ENCODE measurements at regions not wholly inside any gene's neighbourhood (a gene's known extent, or its start where the extent isn't known, plus 50 kb on each side); places are given as distances from the start of the nearest gene placed in this dataset.

GRCh38 chr4:137274404-137274803 lies 257.9 kb downstream of the PCDH18 start:
- DNase-seq = no peak
- no peak overlapping the region for H3K9ac ChIP-seq (ENCODE audit: low read depth in 2 of 2, low read length in 2 of 2)
- H3K9me3 ChIP-seq = no peaks in the 10 kb centered on the region
- TF ChIP-seq CTCF (IDR thresholded peaks at IDR 0.05) = no peak
- no peaks in the 10 kb centered on the region for H3K36me3 ChIP-seq
- no peaks in the 10 kb centered on the region for H3K4me1 ChIP-seq
- no peak overlapping the region for H3K4me3 ChIP-seq
- no peaks in the 10 kb centered on the region for H3K27me3 ChIP-seq
- intact Hi-C loops (cut with DNase I) = no loop called here
- H3K27ac ChIP-seq = no peak overlapping the region

- no peak for TF ChIP-seq CTCF (IDR thresholded peaks at IDR 0.05)
- intact Hi-C loops (cut with DNase I) = no loop called here
- no peaks in the 10 kb centered on the region for H3K36me3 ChIP-seq
These were observed 265.3 kb downstream of the PCDH18 start for GRCh38 chr4:137267024-137267423.

GRCh38 chr4:137266511-137266910 lies 265.8 kb downstream of the PCDH18 start:
- TF ChIP-seq CTCF (IDR thresholded peaks at IDR 0.05) = no peak
- Histone ChIP-seq H3K9ac (ENCODE audit: low read depth in 2 of 2, low read length in 2 of 2) (no peak overlapping the region), H3K9me3 (no peaks in the 10 kb centered on the region), H3K4me3 (no peak overlapping the region), H3K36me3 (no peaks in the 10 kb centered on the region), H3K27ac (no peak overlapping the region), H3K27me3 (no peaks in the 10 kb centered on the region), H3K4me1 (no peaks in the 10 kb centered on the region)
- DNase-seq = no peak
- intact Hi-C loops (cut with DNase I) = no loop called here

More at GRCh38 chr4:137267024-137267423, 265.3 kb downstream of the PCDH18 start:
- H3K9ac ChIP-seq (ENCODE audit: low read depth in 2 of 2, low read length in 2 of 2) = no peak overlapping the region
- no peaks in the 10 kb centered on the region for H3K9me3 ChIP-seq
- no peak for DNase-seq
- no peaks in the 10 kb centered on the region for H3K27me3 ChIP-seq
- no peak overlapping the region for H3K27ac ChIP-seq
- H3K4me1 ChIP-seq = no peaks in the 10 kb centered on the region
- no peak overlapping the region for H3K4me3 ChIP-seq

GRCh38 chr4:137263206-137263605 lies 269.1 kb downstream of the PCDH18 start:
- H3K9ac ChIP-seq (ENCODE audit: low read depth in 2 of 2, low read length in 2 of 2) = no peak overlapping the region
- no peaks in the 10 kb centered on the region for H3K4me1 ChIP-seq
- no peak overlapping the region for H3K27ac ChIP-seq
- H3K36me3 ChIP-seq = no peaks in the 10 kb centered on the region
- no peak overlapping the region for H3K4me3 ChIP-seq
- no peak for TF ChIP-seq CTCF (IDR thresholded peaks at IDR 0.05)
- no peaks in the 10 kb centered on the region for H3K9me3 ChIP-seq
- intact Hi-C loops (cut with DNase I) = no loop called here
- H3K27me3 ChIP-seq = no peaks in the 10 kb centered on the region
- DNase-seq = no peak

GRCh38 chr4:137253949-137254348 lies 278.3 kb downstream of the PCDH18 start:
- DNase-seq = no peak
- no peak overlapping the region for H3K27ac ChIP-seq
- no peaks in the 10 kb centered on the region for H3K4me1 ChIP-seq
- H3K4me3 ChIP-seq = no peak overlapping the region
- intact Hi-C loops (cut with DNase I) = no loop called here
- H3K27me3 ChIP-seq = no peaks in the 10 kb centered on the region
- no peaks in the 10 kb centered on the region for H3K36me3 ChIP-seq
- no peaks in the 10 kb centered on the region for H3K9me3 ChIP-seq
- no peak overlapping the region for H3K9ac ChIP-seq (ENCODE audit: low read depth in 2 of 2, low read length in 2 of 2)
- TF ChIP-seq CTCF (IDR thresholded peaks at IDR 0.05) = no peak

GRCh38 chr4:137249112-137249511 lies 283.2 kb downstream of the PCDH18 start:
- Histone ChIP-seq H3K27ac (no peak overlapping the region), H3K4me1 (no peaks in the 10 kb centered on the region), H3K9me3 (no peaks in the 10 kb centered on the region), H3K27me3 (no peaks in the 10 kb centered on the region), H3K4me3 (no peak overlapping the region), H3K36me3 (no peaks in the 10 kb centered on the region), H3K9ac (ENCODE audit: low read depth in 2 of 2, low read length in 2 of 2) (no peak overlapping the region)
- intact Hi-C loops (cut with DNase I) = no loop called here
- no peak for DNase-seq
- no peak for TF ChIP-seq CTCF (IDR thresholded peaks at IDR 0.05)

Data from colonic mucosa (tissue), 4 donors.